GM23338 (cell line): ENCODE measurements at regions not wholly inside any gene's neighbourhood (a gene's known extent, or its start where the extent isn't known, plus 50 kb on each side); places are given as distances from the start of the nearest gene placed in this dataset.

Experiments used
- CREB1 ChIP-seq: fragments of 250-450 bp; sonication (Bioruptor Pico); IDR thresholded peaks from 2 replicates; pipeline ENCODE4 v1.5.0; 2020; ENCODE audit warnings: low read depth, mild to moderate bottlenecking, moderate library complexity
- CTCF ChIP-seq, 2 experiments: fragments of 200-600 bp in 1 of 2; sonication (generic) in 1 of 2; conservative IDR thresholded peaks; 2 replicates each; pipeline versions ENCODE4 v1.5.1 to v1.6.1; 2016 to 2017; ENCODE audit warnings: antibody characterized with exemption in 2 of 2, low read depth in 2 of 2, mild to moderate bottlenecking in 2 of 2, moderate library complexity in 1 of 2
- ETS1 ChIP-seq: IDR thresholded peaks from 2 replicates; pipeline ENCODE4 v1.6.1; 2016; ENCODE audit warnings: antibody characterized with exemption
- EZH2 ChIP-seq: fragments of 200-600 bp; sonication (generic); IDR thresholded peaks from one replicate; pipeline ENCODE4 v1.8.0; 2017; ENCODE audit warnings: antibody characterized with exemption, mild to moderate bottlenecking, low read depth; ENCODE audit not compliant: unreplicated experiment
- EZH2phosphoT487 ChIP-seq: fragments of 200-600 bp; sonication (generic); IDR thresholded peaks from one replicate; pipeline ENCODE4 v1.8.1; 2018; ENCODE audit warnings: antibody characterized with exemption; ENCODE audit not compliant: unreplicated experiment
- JUNB ChIP-seq: IDR thresholded peaks from one replicate; pipeline ENCODE4 v1.6.1; 2016; ENCODE audit warnings: antibody characterized with exemption; ENCODE audit not compliant: unreplicated experiment
- NANOG ChIP-seq: IDR thresholded peaks from 2 replicates; pipeline ENCODE4 v1.6.1; 2016; ENCODE audit warnings: antibody characterized with exemption, borderline replicate concordance
- POLR2AphosphoS5 ChIP-seq: IDR thresholded peaks from 2 replicates; pipeline ENCODE4 v1.6.1; 2016; ENCODE audit warnings: antibody characterized with exemption, low read depth
- REST ChIP-seq: IDR thresholded peaks from one replicate; pipeline ENCODE4 v1.6.1; 2018; ENCODE audit warnings: antibody characterized with exemption; ENCODE audit not compliant: unreplicated experiment
- STAT1 ChIP-seq: IDR thresholded peaks from one replicate; pipeline ENCODE4 v1.6.1; 2016; ENCODE audit warnings: antibody characterized with exemption; ENCODE audit not compliant: unreplicated experiment
- ZNF114 ChIP-seq: fragments of 250-450 bp; sonication (Bioruptor Pico); IDR thresholded peaks from 2 replicates; pipeline ENCODE4 v1.5.0; 2020; ENCODE audit warnings: mild to moderate bottlenecking, moderate library complexity
- ZNF331 ChIP-seq: fragments of 250-450 bp; sonication (Bioruptor Pico); IDR thresholded peaks from 2 replicates; pipeline ENCODE4 v1.5.0; 2020; ENCODE audit warnings: low read depth, mild to moderate bottlenecking, moderate library complexity
- ZNF462 ChIP-seq: fragments of 250-450 bp; sonication (Bioruptor Pico); IDR thresholded peaks from 2 replicates; pipeline ENCODE4 v1.5.0; 2020; ENCODE audit warnings: mild to moderate bottlenecking, moderate library complexity

- TF ChIP-seq CTCF (conservative IDR thresholded peaks at IDR 0.05; ENCODE audit: low read depth in 2 of 2) (no peak), EZH2 (no peak), REST (no peak), EZH2phosphoT487 (no peak), ZNF114 (CRISPR knock-in tag) (no peak), ETS1 (no peak), POLR2AphosphoS5 (no peak), CREB1 (CRISPR knock-in tag) (no peak), JUNB (no peak), ZNF331 (CRISPR knock-in tag) (no peak), STAT1 (no peak), NANOG (no peak), ZNF462 (CRISPR knock-in tag) (no peak)
Measured at GRCh38 chr1:196128835-196129234, 479.4 kb downstream of the KCNT2 start.
